ENCODE measurements at regions not wholly inside any gene's neighbourhood (a gene's known extent, or its start where the extent isn't known, plus 50 kb on each side); places are given as distances from the start of the nearest gene placed in this dataset.

DNA sequence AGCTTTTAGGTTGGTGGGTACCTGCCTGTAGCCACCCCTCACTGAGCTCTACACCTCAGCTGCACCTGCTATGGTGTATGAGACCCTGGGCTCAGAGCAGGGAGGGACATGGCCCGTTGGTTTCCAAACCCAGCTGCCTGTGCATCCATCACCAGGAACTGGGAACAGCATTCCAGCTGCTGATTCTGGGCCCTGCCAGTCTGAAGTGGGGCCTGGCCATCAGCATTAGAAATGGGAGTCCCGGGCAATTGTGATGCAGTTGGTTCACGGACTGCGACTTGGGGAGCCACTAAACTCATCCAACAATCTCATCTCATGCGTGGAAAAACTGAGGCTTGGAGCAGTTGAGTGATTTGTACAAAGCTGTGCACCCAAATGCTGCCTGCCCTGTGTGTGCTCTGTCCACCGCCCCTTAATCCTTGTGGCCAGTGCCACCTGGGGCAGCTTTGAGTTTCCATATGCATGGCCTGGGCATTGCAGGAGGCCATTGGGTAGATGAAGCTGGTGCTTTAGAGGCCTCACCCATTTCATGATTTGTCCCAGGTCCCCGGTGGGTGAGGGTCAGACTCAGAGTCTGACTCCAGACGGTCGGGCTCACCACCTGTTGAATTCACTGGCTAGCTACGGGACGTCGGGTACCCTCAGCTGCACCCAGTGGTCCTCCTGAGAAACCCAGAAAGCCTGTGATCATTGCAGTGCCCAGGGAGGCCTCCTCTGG, 109.0 kb upstream of the SHH start:
- TF ChIP-seq, protein P1, sequence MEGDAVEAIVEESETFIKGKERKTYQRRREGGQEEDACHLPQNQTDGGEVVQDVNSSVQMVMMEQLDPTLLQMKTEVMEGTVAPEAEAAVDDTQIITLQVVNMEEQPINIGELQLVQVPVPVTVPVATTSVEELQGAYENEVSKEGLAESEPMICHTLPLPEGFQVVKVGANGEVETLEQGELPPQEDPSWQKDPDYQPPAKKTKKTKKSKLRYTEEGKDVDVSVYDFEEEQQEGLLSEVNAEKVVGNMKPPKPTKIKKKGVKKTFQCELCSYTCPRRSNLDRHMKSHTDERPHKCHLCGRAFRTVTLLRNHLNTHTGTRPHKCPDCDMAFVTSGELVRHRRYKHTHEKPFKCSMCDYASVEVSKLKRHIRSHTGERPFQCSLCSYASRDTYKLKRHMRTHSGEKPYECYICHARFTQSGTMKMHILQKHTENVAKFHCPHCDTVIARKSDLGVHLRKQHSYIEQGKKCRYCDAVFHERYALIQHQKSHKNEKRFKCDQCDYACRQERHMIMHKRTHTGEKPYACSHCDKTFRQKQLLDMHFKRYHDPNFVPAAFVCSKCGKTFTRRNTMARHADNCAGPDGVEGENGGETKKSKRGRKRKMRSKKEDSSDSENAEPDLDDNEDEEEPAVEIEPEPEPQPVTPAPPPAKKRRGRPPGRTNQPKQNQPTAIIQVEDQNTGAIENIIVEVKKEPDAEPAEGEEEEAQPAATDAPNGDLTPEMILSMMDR (IDR thresholded peaks at IDR 0.05; ENCODE audit: poor library complexity, severe bottlenecking) = no peak
- TF ChIP-seq POLR2AphosphoS5 (IDR thresholded peaks at IDR 0.05) (no peak), RAD21 (conservative IDR thresholded peaks at IDR 0.05) (no peak), TAF1 (IDR thresholded peaks at IDR 0.05; ENCODE audit: low read depth) (no peak)

Measured in neural cell (in vitro differentiated cells).